HFFc6 (cell line): ENCODE measurements at regions not wholly inside any gene's neighbourhood (a gene's known extent, or its start where the extent isn't known, plus 50 kb on each side); places are given as distances from the start of the nearest gene placed in this dataset.

ENCODE experiments used
- DNase-seq: peaks from one replicate; pipeline ENCODE4 v3.0.0-alpha.2; 2018
- H3K27ac Mint-ChIP-seq: 2 replicates; pipeline ENCODE4 v1.8.0; 2020; ENCODE audit warnings: mild to moderate bottlenecking, mixed read lengths
- H3K27me3 Mint-ChIP-seq: 2 replicates; pipeline ENCODE4 v1.8.0; 2021; ENCODE audit warnings: mild to moderate bottlenecking, moderate library complexity, mixed read lengths; ENCODE audit not compliant: insufficient read depth
- H3K36me3 Mint-ChIP-seq: 2 replicates; pipeline ENCODE4 v1.8.0; 2021; ENCODE audit warnings: low read depth, mixed read lengths
- H3K4me1 Mint-ChIP-seq: 2 replicates; pipeline ENCODE4 v1.8.0; 2020; ENCODE audit warnings: low read depth, mixed read lengths
- H3K4me3 Mint-ChIP-seq: 2 replicates; pipeline ENCODE4 v1.8.0; 2020; ENCODE audit warnings: mild to moderate bottlenecking, moderate library complexity, mixed read lengths
- H3K9me3 Mint-ChIP-seq: 2 replicates; pipeline ENCODE4 v1.8.0; 2020; ENCODE audit warnings: mild to moderate bottlenecking, mixed read lengths
- CTCF ChIP-seq: fragments of 200-600 bp; sonication (generic); IDR thresholded peaks from 2 replicates; pipeline ENCODE4 v1.5.0; 2021; ENCODE audit warnings: antibody characterized with exemption, mild to moderate bottlenecking

- H3K4me3 Mint-ChIP-seq: no peak overlapping the region
- H3K27me3 Mint-ChIP-seq: no peaks in the 10 kb centered on the region
- peak overlapping the region; percentile 71; the same call in 1 of the 2 replicates for H3K27ac Mint-ChIP-seq
- H3K4me1 Mint-ChIP-seq: peaks cover 77% of the 10 kb centered on the region
- no peak for TF ChIP-seq CTCF
- DNase-seq: no peak
- H3K9me3 Mint-ChIP-seq: no peaks in the 10 kb centered on the region
- no peaks in the 10 kb centered on the region for H3K36me3 Mint-ChIP-seq
Measured at GRCh38 chr3:99249627-99250026, 348.1 kb upstream of the DCBLD2 start.

- Mint-ChIP-seq H3K9me3 (no peaks in the 10 kb centered on the region), H3K4me3 (no peak overlapping the region), H3K27ac (peak overlapping the region; percentile 71), H3K4me1 (peaks cover 73% of the 10 kb centered on the region), H3K36me3 (no peaks in the 10 kb centered on the region), H3K27me3 (no peaks in the 10 kb centered on the region)
- TF ChIP-seq CTCF: no peak
- no peak for DNase-seq
Measured at GRCh38 chr3:99248913-99249312, 347.4 kb upstream of the DCBLD2 start.

- peak overlapping the region; percentile 71 for H3K27ac Mint-ChIP-seq
- peak overlapping the region; percentile 43; the same call in 1 of the 2 replicates for H3K4me3 Mint-ChIP-seq
- no peaks in the 10 kb centered on the region for H3K27me3 Mint-ChIP-seq
- no peak for TF ChIP-seq CTCF
- H3K9me3 Mint-ChIP-seq: no peaks in the 10 kb centered on the region
- H3K4me1 Mint-ChIP-seq: peaks cover 67% of the 10 kb centered on the region
- H3K36me3 Mint-ChIP-seq: no peaks in the 10 kb centered on the region
- no peak for DNase-seq
Measured at GRCh38 chr3:99248130-99248529, 346.6 kb upstream of the DCBLD2 start.

- no peak for TF ChIP-seq CTCF
- Mint-ChIP-seq H3K4me1 (peaks cover 75% of the 10 kb centered on the region), H3K27ac (peak overlapping the region; percentile 74), H3K4me3 (peak overlapping the region; percentile 5; the same call in 1 of the 2 replicates), H3K27me3 (no peaks in the 10 kb centered on the region), H3K9me3 (no peaks in the 10 kb centered on the region), H3K36me3 (no peaks in the 10 kb centered on the region)
- peak; percentile 51 for DNase-seq
Measured at GRCh38 chr3:99246010-99246654, 344.6 kb upstream of the DCBLD2 start.

- H3K36me3 Mint-ChIP-seq: no peaks in the 10 kb centered on the region
Measured at GRCh38 chr3:99242271-99242670, 340.8 kb upstream of the DCBLD2 start.

More at GRCh38 chr3:99242271-99242670, 340.8 kb upstream of the DCBLD2 start:
- Mint-ChIP-seq H3K4me3 (no peak overlapping the region), H3K27me3 (0 out of 2 replicates have a peak, but pooled peaks cover 2% of the 10 kb centered on the region), H3K9me3 (no peaks in the 10 kb centered on the region), H3K4me1 (peaks cover 50% of the 10 kb centered on the region), H3K27ac (peak overlapping the region; percentile 65)
- peak; percentile 85 for DNase-seq
- no peak for TF ChIP-seq CTCF
